GF-D8 (cell line): ENCODE measurements at regions not wholly inside any gene's neighbourhood (a gene's known extent, or its start where the extent isn't known, plus 50 kb on each side); places are given as distances from the start of the nearest gene placed in this dataset.
A peak's percentile ranks its signal among the peaks of the same experiment; 100 is the strongest.

Experiments used
- DNase-seq: peaks from one replicate; lab custom pipeline; 2025; lab: John Stamatoyannopoulos, UW

- no peak for DNase-seq
These were observed 575.9 kb downstream of the USP25 start for GRCh38 chr21:16305686-16306085.

- DNase-seq = no peak
These were observed 577.5 kb downstream of the USP25 start for GRCh38 chr21:16307256-16307655.

- DNase-seq = no peak
These were observed 578.5 kb downstream of the USP25 start for GRCh38 chr21:16308269-16308668.

GRCh38 chr21:16309250-16309971 is 579.6 kb downstream of the USP25 start:
- DNase-seq = no peak

- no peak for DNase-seq
These were observed 580.4 kb downstream of the USP25 start for GRCh38 chr21:16310176-16310575.

- no peak for DNase-seq
These were observed 581.4 kb downstream of the USP25 start for GRCh38 chr21:16311229-16311628.

GRCh38 chr21:16312321-16312720 is 582.5 kb downstream of the USP25 start:
- DNase-seq = no peak

GRCh38 chr21:16315223-16315622 is 585.4 kb downstream of the USP25 start:
- no peak for DNase-seq

- no peak for DNase-seq
These were observed 589.0 kb downstream of the USP25 start for GRCh38 chr21:16318651-16319300.

- DNase-seq = no peak
These were observed 590.3 kb downstream of the USP25 start for GRCh38 chr21:16320110-16320509.

GRCh38 chr21:16322454-16322853 is 592.7 kb downstream of the USP25 start:
- no peak for DNase-seq

- DNase-seq = no peak
These were observed 593.8 kb downstream of the USP25 start for GRCh38 chr21:16323596-16323995.

GRCh38 chr21:16324630-16325029 is 594.8 kb downstream of the USP25 start:
- no peak for DNase-seq

GRCh38 chr21:16330082-16330907 is 600.5 kb downstream of the USP25 start:
- peak; percentile 62 for DNase-seq

GRCh38 chr21:16330908-16331268 is 601.1 kb downstream of the USP25 start:
- no peak for DNase-seq

GRCh38 chr21:16337266-16337665 is 607.5 kb downstream of the USP25 start:
- DNase-seq = no peak

GRCh38 chr21:16342932-16343331 is 613.1 kb downstream of the USP25 start:
- DNase-seq = no peak

GRCh38 chr21:16343776-16344175 is 614.0 kb downstream of the USP25 start:
- DNase-seq = no peak

GRCh38 chr21:16345757-16346156 is 616.0 kb downstream of the USP25 start:
- no peak for DNase-seq

- no peak for DNase-seq
These were observed 617.4 kb downstream of the USP25 start for GRCh38 chr21:16347223-16347622.

GRCh38 chr21:16353764-16354163 is 624.0 kb downstream of the USP25 start:
- DNase-seq = no peak

- DNase-seq = no peak
These were observed 628.2 kb downstream of the USP25 start for GRCh38 chr21:16357994-16358393.

GRCh38 chr21:16358784-16359183 is 629.0 kb downstream of the USP25 start:
- DNase-seq = no peak
